GM18517 (cell line): ENCODE measurements at regions not wholly inside any gene's neighbourhood (a gene's known extent, or its start where the extent isn't known, plus 50 kb on each side); places are given as distances from the start of the nearest gene placed in this dataset.
"Not testable (repeated sequence)": the region's sequence is repeated elsewhere in the genome, so short reads cannot be mapped to it uniquely, and the experiment has no call there.

ENCODE experiments used
- ATAC-seq: cut with Tn5 transposase; IDR thresholded peaks from one replicate; pipeline ENCODE4 v1.9.1; 2021; ENCODE audit warnings: mild to moderate bottlenecking, moderate library complexity; ENCODE audit not compliant: unreplicated experiment

DNA sequence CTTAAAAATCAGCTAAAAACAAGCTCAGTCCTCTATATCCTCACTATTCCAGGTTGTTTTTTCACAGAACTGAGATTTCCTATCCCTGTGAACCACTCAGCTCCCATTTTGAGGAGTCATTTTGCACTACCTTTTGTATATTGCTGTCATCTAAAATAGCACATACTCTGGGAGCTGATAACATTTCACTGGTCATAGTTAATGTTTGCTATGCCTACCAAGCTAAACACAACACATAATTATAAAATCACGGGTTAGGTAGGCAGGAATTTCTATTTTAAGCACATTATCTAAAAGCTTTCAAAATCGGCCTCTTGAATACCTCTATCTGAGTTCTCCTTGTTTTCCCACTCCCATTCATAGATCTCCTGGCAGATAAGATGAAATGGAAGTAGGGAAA, 882.0 kb upstream of the INTU start:
- no peak for ATAC-seq

DNA sequence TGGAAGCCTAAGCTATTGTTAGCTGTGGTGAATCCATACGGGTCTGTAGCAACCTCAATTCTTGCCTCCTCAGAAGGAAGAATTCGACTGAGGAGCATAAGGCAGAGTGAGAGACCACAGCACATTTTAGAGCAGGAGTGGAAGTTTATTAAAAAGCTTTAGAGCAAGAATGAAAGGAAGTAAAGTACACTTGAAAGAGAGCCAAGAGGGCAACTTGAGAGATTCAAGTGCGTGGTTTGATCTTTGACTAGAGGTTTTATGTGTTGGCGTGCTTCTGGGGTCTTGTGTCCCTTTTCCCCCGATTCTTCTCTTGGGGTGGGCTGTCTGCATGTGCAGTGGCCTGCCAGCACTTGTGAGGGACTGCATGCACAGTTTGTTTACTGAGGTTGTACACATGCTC, 880.6 kb upstream of the INTU start:
- no peak for ATAC-seq

DNA sequence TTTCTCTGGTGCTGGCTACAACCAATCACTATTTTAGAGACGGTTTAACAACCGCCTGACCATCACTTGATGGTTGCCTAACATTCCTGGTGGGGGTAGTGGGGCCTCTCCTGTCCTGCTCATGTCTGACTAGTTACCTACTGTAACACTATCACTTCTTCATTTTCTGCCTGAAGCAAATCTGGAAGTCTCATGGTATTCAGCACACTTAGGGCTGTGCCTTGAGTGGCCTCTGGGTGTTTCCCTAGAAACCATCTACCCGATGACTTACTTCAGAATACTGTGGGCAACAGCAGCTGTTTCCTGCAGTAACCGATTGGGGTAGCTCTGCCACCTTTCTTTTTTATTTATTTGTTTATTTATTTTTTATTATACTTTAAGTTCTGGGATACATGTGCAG, 880.1 kb upstream of the INTU start:
- no peak for ATAC-seq

DNA sequence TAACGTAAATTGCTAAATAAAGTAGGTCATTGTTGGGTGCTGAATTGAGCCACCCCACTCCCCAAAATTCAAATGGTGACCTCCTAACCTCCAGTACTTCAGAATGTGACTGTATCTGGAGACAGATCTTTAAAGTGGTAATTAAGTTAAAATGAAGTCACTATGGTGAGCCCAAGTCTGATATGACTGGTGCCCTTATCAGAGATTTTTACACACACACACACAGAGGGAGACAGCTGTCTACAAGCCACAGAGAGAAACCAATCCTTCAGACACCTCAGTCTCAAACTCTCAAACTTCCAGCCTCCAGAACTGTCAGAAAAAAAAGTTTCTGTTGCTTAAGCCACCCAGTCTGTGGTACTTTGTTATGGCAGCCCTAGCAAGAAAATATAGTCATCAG, 879.2 kb upstream of the INTU start:
- no peak for ATAC-seq

DNA sequence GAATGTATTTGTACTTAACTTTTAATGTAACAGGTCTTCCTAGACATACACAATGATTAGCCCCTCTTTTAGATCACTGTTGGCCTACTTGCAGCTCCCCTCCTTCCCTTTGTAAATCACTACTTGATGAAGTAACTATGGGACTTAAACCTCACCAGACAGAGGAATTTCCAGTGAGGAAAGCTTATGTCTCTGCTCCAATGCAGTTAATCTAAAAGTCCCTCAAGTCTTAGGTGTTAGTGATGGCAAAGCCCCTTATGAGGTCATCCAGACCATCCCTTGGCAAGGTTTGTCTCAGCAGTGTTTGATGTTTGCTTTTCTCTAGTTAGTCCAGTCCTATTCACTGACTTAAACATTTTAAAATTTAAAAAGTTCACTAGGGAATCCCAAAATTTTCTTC, 877.3 kb upstream of the INTU start:
- ATAC-seq: no peak

DNA sequence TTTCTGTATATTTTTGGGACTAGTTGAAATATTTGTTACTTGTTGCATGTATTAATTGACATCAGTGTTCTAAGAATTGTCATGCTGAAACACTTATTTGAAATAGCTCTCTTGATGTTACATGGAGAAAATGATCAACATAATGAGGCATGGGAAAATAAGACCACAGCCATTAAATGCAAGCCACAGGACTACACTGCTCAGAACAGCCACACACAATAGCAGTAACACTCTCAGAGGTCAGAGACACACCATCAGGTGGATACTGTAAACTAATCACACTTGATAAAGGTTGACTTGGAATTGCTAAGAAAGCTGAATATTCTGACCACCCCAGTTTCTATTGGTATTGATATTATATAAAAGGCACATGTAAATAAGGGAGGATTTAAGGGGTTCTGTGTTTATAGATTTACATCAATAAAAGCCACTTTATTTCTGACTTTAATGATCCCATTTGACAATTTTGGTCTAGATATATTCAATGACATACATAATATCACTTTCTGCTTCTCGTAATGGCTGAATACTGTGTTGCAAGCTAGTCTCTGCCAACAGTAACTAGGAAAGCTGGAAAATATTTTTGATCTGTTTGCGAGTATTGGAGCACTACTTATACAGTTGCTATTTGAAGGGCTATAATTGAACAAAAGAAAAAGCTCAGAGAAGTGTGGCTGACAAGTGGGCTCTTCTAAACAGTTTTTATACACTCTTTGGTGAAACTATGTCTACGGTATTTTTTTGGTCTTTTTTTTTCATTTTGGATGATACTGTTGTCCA, 876.5 kb upstream of the INTU start:
- ATAC-seq: no peak

DNA sequence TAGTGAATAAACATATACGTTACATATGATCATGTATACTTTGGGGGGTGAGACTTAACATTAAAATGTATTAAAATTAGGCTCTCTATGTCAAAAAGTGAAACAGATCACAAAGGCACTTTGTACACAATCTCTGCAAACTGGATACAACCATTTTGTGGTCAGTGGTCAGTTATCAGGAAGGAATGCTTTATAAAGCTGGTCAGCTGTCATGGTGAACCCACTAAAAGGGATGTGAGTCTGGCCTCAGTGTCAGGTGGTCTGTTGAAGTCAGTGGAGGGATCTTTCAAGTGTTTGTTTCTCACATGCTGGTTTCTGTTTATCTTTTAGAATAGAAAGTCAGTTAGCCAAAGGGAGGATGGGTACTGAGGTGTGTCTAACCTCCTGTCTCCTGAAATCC, 875.5 kb upstream of the INTU start:
- no peak for ATAC-seq

DNA sequence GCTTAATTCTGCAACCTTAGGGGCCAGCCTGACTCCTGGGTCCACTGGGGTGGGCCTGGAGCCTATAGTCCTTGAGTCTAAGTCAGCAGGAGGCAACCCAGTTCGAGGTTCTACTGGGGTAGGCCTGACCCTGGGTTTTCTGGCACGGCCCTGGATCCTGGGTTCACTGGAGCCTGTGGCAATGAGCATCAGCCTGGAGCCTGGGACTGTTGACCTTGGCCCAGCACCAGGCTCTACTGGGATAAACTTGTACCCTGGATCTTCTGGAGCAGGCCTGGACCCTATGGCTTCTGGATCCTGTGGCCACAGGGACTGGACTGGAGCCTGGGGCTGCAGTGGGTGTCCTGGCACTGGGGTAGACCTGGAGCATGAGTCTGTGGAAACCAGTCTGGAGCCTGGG, 874.3 kb upstream of the INTU start:
- no peak for ATAC-seq

DNA sequence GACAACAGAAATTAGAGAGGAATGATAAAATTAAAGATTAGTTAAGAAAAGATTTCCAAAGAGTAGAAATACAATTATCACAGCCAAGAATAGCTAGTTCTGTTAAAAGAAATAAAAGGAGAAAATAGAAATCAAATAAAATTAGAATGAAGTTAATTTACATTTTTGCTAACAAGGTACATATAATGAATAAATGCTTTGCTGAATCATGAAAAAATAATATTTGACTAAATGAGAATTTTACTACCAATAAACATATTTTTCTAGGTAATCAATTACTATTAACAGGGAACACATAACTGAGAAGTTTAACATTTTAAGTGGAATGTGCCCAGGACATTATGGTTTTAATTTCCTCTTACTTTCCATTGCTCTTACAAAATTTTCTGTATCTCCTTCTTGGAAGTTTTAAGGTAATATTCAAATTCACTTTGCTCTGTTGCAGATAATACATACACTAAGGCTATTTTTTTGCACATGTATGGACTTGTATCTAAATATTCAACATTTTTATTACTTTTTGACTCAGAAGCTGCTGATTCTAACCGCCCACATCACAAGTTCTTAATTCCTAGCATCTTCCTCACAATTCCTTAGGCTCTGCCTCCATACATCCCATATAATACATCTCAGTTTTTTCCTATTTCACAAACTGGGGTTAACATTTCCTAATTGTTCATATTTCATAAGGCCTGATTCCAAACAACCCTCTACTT, 870.7 kb upstream of the INTU start:
- no peak for ATAC-seq

DNA sequence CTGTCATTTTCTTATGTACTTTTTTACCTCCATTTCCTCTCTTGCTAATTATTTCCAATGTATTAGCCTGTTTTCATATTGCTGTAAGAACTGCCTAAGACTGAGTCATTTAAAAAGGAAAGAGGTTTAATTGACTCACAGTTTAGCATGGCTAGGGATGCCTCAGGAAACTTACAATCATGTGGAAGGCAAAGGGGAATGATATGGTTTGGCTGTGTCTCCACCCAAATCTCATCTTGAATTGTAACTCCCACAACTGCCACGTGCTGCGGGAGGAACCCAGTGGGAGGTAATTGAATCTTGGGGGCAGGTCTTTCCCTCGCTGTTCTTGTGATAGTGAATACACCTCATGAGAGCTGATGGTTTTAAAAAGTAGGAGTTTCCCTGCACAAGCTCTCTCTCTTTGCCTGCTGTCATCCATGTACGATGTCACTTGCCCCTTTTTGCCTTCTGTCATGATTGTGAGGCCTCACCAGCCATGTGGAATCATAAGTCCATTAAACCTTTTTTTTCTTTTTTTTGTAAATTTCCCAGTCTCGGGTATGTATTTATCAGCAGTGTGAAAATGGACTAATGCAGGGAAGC, 870.0 kb upstream of the INTU start:
- ATAC-seq: no peak

DNA sequence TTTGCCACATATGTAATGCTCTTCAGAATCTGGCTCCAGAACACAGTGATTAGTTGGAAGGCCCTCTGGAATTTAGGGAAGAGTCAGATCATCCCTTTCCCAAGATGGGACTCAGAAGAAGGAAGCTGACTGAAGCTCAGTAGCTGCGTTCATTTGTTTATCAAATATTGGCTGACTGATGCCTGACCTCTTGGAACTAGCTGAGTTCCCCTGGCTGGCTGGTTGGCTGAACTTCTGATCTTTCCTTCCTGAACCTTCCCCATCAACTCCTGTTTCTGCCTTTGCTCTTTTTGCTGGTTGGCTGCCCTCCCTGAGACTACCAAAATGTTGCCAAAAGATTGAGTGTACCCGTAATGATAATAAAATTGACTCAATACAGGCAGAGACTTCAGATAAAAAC, 866.5 kb upstream of the INTU start:
- ATAC-seq: no peak

DNA sequence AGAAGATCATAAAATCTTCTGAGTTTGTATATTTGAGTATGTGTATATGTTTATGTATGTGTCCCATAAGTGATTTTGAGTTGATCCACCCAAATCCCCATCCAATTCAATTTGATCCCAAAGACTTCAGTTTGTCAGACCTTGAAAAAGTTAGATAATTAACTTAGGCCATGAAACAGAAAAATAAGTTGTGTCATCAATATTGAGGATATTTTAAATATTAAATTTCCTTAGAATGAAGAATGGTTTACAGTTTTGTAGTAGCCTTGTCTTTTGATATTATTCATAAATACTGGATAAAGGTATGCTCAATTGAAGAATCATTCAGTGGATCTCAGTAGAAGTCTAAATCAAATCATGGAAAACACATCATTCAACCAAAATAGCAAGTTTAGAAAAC, 864.4 kb upstream of the INTU start:
- ATAC-seq: no peak

DNA sequence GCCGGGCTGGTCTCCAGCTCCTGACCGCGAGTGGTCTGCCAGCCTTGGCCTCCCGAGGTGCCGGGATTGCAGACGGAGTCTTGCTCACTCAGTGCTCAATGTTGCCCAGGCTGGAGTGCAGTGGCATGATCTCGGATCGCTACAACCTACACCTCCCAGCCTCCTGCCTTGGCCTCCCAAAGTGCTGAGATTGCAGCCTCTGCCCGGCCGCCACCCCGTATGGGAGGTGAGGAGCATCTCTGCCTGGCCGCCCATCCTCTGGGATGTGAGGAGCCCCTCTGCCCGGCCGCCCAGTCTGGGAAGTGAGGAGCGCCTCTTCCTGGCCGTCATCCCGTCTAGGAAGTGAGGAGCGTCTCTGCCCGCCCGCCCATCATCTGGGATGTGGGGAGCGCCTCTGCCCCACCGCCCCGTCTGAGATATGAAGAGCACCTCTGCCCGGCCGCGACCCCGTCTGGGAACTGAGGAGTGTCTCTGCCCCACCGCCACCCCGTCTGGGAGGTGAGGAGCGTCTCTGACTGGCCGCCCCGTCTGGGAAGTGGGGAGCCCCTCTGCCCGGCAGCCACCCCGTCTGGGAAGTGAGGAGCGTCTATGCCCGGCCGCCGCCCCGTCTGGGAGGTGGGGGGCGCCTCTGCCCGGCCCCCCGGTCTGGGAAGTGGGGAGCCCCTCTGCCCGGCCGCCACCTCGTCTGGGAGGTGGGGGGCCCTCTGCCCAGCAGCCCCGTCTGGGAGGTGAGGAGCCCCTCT, 861.8 kb upstream of the INTU start:
- ATAC-seq: not testable (repeated sequence)

DNA sequence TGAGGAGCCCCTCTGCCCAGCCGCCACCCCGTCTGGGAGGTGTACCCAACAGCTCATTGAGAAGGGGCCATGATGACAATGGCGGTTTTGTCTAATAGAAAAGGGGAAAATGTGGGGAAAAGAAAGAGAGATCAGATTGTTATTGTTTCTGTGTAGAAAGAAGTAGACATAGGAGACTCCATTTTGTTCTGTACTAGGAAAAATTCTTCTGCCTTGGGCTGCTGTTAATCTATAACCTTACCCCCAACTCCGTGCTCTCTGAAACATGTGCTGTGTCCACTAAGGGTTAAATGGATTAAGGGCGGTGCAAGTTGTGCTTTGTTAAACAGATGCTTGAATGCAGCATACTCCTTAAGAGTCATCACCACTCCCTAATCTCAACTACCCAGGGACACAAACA, 861.1 kb upstream of the INTU start:
- not testable (repeated sequence) for ATAC-seq

DNA sequence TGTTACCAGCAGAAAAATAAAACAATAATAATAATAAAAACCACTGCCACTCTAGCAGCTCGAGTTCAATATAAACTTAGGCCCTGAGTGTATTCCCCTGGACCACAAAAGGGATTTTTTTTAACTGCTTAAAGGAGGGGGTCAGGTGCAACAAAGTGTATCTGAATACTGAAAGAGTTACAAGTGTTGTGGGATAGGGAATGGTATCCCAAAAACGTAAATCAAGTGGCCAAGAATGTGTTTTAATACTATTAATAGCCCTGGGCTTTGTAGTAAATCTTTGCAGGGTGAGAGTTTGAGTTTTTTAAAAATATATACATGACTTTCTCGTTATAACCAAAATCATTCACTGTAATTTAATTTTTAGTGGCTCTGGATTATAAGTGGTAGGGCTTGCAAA, 860.1 kb upstream of the INTU start:
- ATAC-seq: no peak

DNA sequence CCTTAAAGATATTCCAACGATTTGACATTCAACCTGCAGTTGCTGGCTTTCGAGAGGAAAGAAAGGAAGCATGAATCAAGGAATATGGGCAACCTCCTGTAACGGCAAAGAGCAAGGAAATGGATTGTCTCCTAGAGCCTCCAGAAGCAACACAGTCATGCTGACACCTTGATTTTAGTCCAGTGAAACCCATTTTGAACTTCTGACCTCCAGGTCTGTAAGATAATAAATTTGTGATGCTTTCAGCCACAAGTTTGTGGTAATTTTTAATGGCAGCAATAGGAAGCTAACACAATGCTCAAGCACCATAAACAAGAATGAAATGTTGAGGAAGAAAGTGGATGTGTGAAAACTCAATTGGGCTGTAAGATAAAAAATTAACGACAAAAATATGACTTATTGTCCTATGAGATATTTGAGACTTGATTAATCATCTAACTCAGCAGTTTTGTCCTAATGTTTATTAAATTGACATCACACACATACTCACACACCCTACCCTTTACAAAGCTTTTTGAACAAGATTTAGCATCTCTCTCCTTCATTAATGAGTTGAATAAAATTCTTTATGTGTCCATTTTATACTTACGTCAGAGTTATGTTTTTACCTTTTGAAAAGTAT, 857.2 kb upstream of the INTU start:
- ATAC-seq: no peak

DNA sequence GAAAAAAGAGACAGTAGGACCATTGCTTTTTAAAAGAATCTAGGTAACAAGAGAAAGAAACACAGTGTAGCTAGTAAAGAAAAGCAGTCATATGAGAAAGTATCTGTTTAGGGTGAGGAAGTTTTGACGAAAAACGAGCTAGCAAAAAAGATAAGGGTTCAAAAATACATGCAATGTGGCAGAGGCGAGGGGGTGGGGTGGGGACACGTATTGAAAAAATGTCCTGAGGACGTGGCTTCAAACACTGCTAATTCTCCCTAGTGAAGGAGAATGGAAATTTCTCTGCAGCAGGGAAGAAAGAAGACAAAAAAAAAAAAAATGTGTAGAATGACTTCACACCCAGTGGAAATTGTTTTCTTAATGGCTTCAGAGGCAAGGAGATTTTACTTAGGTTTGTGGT, 856.4 kb upstream of the INTU start:
- ATAC-seq: no peak

DNA sequence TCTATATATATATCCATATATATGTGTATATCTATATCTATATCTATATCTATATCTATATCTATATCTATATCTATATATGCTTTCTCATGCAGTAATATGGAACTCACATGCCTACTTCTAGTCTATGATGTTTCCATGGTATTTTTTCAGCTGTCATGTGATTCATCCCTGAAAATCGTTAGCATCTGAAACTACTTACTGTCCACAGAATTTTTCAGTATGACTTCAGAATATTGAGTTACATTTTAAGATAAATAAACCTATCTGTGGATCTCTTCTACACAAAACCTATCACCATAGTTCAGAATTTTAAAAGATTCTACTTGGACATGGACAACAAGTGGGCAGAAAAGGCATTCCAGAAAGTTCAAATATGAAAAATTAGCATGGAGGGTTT, 855.1 kb upstream of the INTU start:
- no peak for ATAC-seq

DNA sequence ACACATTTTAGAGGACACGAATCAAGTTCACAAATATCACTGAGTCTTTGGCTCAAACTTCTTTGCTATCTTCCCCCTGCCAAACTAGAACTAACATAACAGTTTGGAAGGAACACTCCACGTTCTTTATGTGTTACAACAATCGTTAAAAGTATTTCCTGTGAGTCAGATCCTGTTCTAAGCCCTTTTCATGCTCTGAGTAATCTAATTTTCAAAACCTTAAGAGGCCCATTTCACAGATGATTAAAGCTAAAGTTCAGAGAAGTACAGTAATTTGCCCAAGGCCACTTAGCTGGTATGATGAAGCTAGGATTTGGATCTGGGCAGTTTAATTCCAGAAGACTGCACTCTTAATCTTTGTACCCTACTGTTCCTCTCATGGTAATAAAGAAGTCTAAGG, 854.4 kb upstream of the INTU start:
- ATAC-seq: no peak

DNA sequence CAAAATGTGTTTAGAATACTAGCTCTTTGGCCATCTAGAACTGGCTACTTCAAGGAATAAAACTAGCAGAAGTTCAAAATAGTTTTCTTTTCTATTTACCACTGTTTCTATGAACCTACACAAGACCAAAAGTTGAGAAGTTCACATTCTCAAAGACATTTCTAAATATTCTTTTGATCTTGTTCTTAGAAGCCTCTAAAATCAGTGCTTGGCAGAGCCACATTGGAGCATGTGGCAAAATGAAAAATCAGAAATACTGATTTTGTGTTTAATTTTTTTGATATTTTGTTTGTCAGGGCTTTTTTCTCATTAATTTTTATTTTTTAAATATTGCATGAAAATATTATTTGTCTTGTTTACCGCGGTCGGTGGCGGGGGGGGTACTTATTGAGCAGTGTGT, 853.8 kb upstream of the INTU start:
- no peak for ATAC-seq
